Choroid plexus epithelial cell (primary cell): ENCODE measurements at regions not wholly inside any gene's neighbourhood (a gene's known extent, or its start where the extent isn't known, plus 50 kb on each side); places are given as distances from the start of the nearest gene placed in this dataset.

Experiments
- DNase-seq: peaks from one replicate; pipeline ENCODE4 v3.0.0-alpha.2; 2010; ENCODE audit warnings: low read depth
- H3K4me3 ChIP-seq: 2 replicates; pipeline ENCODE4 v1.5.1; 2011; ENCODE audit warnings: low read depth, mild to moderate bottlenecking, control low read depth, low read length, moderate library complexity
- CTCF ChIP-seq: conservative IDR thresholded peaks from 2 replicates; pipeline ENCODE4 v1.5.1; 2011; ENCODE audit warnings: low read depth, mild to moderate bottlenecking, control low read depth, inconsistent platforms, low read length, moderate library complexity

GRCh38 chr15:69812861-69813261 lies 284.9 kb downstream of the TLE3 start:
- no peak for DNase-seq
- H3K4me3 ChIP-seq = no peak overlapping the region
- no peak for TF ChIP-seq CTCF

DNA sequence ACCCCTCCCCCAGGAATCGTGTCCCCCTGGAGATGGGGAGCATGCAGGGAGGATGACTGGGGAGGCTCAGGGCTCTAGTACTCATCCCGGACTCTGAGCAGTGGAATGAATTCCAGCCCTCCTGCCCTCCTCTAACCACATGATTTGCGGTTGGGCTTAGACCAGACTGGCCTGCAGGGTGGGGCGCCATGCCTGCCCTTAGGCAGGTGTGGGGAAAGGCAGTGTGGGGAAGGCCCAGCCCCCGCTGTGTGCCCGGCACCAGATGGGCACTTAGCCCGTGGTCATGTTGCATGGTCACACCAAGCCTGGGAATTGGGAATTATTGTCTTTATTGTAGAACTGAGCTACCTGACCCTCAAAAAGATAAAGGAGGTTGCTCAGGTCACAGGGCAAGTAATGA lies 283.8 kb downstream of the TLE3 start:
- no peak for DNase-seq
- TF ChIP-seq CTCF = no peak
- no peak overlapping the region for H3K4me3 ChIP-seq

DNA sequence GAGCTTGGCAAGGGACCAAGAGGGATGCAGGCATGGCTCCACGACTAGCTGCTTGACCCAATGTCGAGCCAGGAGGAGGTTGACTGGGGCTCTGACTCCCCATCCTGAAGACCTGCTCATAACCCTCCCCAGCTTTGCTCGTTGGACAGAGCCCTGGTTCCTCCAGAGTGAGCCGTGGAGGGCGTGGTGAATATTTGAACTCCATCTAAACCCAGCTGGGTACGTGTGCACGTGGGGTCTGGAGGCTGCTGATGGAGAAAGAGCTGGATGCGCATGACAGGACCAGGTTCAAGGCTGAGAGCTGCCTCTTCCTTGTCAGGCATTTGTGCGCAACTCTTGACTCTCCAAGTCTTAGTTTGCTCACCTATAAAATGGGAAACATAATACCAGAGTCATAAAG lies 282.8 kb downstream of the TLE3 start:
- no peak for DNase-seq
- no peak overlapping the region for H3K4me3 ChIP-seq
- TF ChIP-seq CTCF = no peak

- DNase-seq = no peak
- H3K4me3 ChIP-seq = no peak overlapping the region
- no peak for TF ChIP-seq CTCF
Measured at GRCh38 chr15:69815793-69816192, 281.9 kb downstream of the TLE3 start.

- no peak for TF ChIP-seq CTCF
- H3K4me3 ChIP-seq = no peak overlapping the region
- DNase-seq = no peak
Measured at GRCh38 chr15:69816522-69816921, 281.2 kb downstream of the TLE3 start.

DNA sequence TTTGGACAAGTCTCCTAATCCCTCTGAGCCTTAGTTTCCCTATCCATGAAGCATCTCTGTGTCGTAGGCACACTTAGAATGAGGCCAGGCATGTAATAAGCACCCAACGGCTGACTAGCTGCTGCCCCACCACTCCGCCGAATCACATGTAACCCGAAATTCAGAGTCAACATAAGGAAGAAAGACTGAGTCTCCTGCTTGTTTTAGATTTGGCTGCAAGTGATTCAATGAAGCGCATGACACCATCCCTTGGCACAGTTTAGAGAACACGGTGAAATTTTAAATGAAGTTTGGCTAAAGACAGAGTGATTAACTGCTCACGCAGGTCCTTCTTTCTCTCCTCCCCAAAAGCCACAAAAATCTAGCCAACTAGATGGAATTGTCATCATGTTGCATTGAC lies 279.2 kb downstream of the TLE3 start:
- no peak overlapping the region for H3K4me3 ChIP-seq
- no peak for DNase-seq
- TF ChIP-seq CTCF = no peak

DNA sequence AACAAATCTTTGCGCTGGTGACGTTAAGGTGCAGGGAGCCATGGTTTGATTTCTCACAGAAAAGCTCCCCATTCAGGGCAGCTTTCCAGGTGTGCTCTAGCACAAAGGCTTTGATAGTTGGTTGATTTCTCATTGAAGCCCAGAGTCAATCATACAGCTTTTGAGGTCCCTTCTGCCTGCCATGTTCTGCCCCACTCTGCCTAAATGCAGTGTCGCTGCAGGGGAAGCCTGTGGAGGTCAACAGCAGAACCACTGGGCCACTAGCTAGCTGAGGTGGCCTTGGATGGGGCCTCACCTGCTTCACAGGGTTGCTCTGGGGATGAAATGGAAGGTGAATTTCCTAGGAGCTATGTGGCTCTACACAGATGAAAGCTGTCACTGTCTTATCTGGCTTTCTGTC lies 278.3 kb downstream of the TLE3 start:
- no peak for TF ChIP-seq CTCF
- DNase-seq = no peak
- H3K4me3 ChIP-seq = no peak overlapping the region
